ENCODE measurements at regions not wholly inside any gene's neighbourhood (a gene's known extent, or its start where the extent isn't known, plus 50 kb on each side); places are given as distances from the start of the nearest gene placed in this dataset.

DNA sequence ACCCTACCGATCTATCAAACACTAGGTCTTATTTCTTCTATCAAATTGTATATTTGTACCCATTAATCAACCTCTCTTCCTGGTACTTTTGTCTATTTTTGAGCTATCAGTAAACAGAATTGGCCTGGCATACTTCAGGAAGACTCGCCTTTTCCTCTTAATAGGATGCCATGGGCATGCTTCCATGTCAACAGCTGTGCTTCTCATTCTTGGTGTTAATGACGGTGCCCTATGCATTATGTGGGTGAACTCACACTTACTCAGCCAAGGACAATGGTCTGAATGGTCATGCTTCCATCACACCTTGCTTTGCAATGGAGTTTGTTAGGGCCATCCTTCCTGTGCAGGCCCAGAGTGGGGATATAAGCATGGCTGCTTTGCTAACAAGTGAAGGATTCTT is 521.8 kb downstream of the MIAT start:
- no peaks in the 10 kb centered on the region for H3K36me3 ChIP-seq
- H3K27me3 ChIP-seq = peaks cover 10% of the 10 kb centered on the region
- peaks cover 2% of the 10 kb centered on the region for H3K4me1 ChIP-seq
- TF ChIP-seq EP300 (IDR thresholded peaks at IDR 0.05) = no peak
- TF ChIP-seq CTCF (IDR thresholded peaks at IDR 0.05) = no peak
- TF ChIP-seq POLR2A (IDR thresholded peaks at IDR 0.05) = no peak
- no peak for TF ChIP-seq POLR2AphosphoS5 (IDR thresholded peaks at IDR 0.05)
- 69% methylated on average over 3 of the region's 3 CpGs for WGBS
- DNase-seq (ENCODE audit: low spot score in 2 of 2) = no peak
- no peaks in the 10 kb centered on the region for H3K9me3 ChIP-seq
- no peak overlapping the region for H3K27ac ChIP-seq
- no peak overlapping the region for H3K4me3 ChIP-seq

DNA sequence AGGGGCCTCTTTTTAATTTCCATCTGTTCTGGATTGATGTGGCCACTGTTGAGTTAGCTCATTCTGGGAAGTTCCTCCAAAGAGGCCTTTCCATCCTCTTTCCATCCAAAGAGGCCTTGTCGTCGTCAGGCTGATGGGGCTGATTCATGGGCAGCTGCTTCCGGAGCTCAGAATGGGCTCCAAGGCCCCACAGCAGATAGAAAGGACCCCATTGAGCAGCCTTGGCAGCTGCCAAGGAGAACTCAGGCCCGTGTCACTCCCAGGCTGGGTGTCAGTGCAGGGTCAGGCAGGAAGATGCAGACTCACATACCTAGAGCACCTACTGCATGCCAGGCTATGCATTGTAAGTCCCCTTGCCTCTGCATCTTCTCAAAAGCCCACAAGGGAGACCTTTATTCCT is 524.1 kb downstream of the MIAT start:
- no peaks in the 10 kb centered on the region for H3K36me3 ChIP-seq
- DNase-seq (ENCODE audit: low spot score in 2 of 2) = no peak
- H3K27me3 ChIP-seq = peaks cover 3% of the 10 kb centered on the region
- no peak for TF ChIP-seq POLR2AphosphoS5 (IDR thresholded peaks at IDR 0.05)
- no peak for TF ChIP-seq EP300 (IDR thresholded peaks at IDR 0.05)
- TF ChIP-seq CTCF (IDR thresholded peaks at IDR 0.05) = no peak
- no peak for TF ChIP-seq POLR2A (IDR thresholded peaks at IDR 0.05)
- 92% methylated on average over 2 of the region's 4 CpGs for WGBS
- no peaks in the 10 kb centered on the region for H3K4me1 ChIP-seq
- no peaks in the 10 kb centered on the region for H3K9me3 ChIP-seq
- no peak overlapping the region for H3K27ac ChIP-seq
- no peak overlapping the region for H3K4me3 ChIP-seq

- no peak overlapping the region for H3K4me3 ChIP-seq
- 31% methylated on average over 6 of the region's 6 CpGs for WGBS
- TF ChIP-seq POLR2AphosphoS5 (IDR thresholded peaks at IDR 0.05) (no peak), CTCF (IDR thresholded peaks at IDR 0.05) (no peak), EP300 (IDR thresholded peaks at IDR 0.05) (no peak)
- H3K27me3 ChIP-seq = peaks cover 5% of the 10 kb centered on the region
- peak in 1 of 2 donors; percentile 41 for DNase-seq (ENCODE audit: low spot score in 2 of 2)
- H3K27ac ChIP-seq = no peak overlapping the region
- no peaks in the 10 kb centered on the region for H3K4me1 ChIP-seq
- H3K9me3 ChIP-seq = no peaks in the 10 kb centered on the region
- H3K36me3 ChIP-seq = no peaks in the 10 kb centered on the region
These were observed 526.1 kb downstream of the MIAT start for GRCh38 chr22:27183474-27183873.

DNA sequence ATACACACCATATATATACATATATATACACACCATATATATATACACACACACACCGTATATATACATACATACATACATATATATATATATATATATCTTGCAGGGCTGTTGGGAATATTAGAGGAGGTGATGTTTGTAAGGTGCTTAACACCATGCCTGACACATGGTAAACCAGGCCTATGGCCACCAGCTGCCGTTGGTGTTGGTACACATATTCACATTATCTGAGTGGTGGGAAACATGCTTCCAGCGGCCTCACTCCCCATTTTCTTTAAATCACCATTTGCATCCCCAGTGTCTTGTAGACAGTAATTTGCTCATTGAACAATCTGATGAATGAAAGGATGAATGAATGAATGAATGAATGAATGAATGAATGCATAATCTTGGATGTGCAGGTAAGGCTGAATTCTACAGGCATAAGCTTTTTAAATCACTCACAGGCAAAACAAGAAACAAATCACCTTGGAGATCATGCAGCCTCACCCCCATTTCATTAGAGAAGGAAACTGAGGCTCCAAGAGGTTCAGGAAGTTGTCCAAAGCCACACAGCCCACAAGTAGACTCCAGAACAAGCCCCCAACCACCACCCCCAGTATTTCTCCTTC is 527.8 kb downstream of the MIAT start:
- H3K27me3 ChIP-seq = peaks cover 5% of the 10 kb centered on the region
- no peak for TF ChIP-seq POLR2A (IDR thresholded peaks at IDR 0.05)
- TF ChIP-seq EP300 (IDR thresholded peaks at IDR 0.05) = no peak
- TF ChIP-seq POLR2AphosphoS5 (IDR thresholded peaks at IDR 0.05) = no peak
- no peak for TF ChIP-seq CTCF (IDR thresholded peaks at IDR 0.05)
- 85% methylated on average over 3 of the region's 3 CpGs for WGBS
- DNase-seq (ENCODE audit: low spot score in 2 of 2) = peak in 1 of 2 donors; percentile 56
- no peaks in the 10 kb centered on the region for H3K9me3 ChIP-seq
- H3K36me3 ChIP-seq = no peaks in the 10 kb centered on the region
- no peaks in the 10 kb centered on the region for H3K4me1 ChIP-seq
- no peak overlapping the region for H3K4me3 ChIP-seq
- H3K27ac ChIP-seq = no peak overlapping the region

GRCh38 chr22:27185760-27186302 is 528.4 kb downstream of the MIAT start:
- Histone ChIP-seq H3K4me1 (no peaks in the 10 kb centered on the region), H3K4me3 (no peak overlapping the region), H3K27ac (no peak overlapping the region), H3K9me3 (no peaks in the 10 kb centered on the region), H3K36me3 (no peaks in the 10 kb centered on the region), H3K27me3 (peaks cover 5% of the 10 kb centered on the region)
- WGBS = 68% methylated on average over 12 of the region's 12 CpGs
- no peak for TF ChIP-seq POLR2A (IDR thresholded peaks at IDR 0.05)
- no peak for TF ChIP-seq POLR2AphosphoS5 (IDR thresholded peaks at IDR 0.05)
- TF ChIP-seq CTCF (IDR thresholded peaks at IDR 0.05) = no peak
- TF ChIP-seq EP300 (IDR thresholded peaks at IDR 0.05) = no peak
- peak in 1 of 2 donors; percentile 53 for DNase-seq (ENCODE audit: low spot score in 2 of 2)

All from suprapubic skin (tissue), 4 donors.